Smooth muscle cell (in vitro differentiated cells): ENCODE measurements at regions not wholly inside any gene's neighbourhood (a gene's known extent, or its start where the extent isn't known, plus 50 kb on each side); places are given as distances from the start of the nearest gene placed in this dataset.

ENCODE experiments used
- DNase-seq: peaks from one replicate; lab custom pipeline; 2025; ENCODE audit not compliant: unreplicated experiment; lab: John Stamatoyannopoulos, UW
- H2AFZ ChIP-seq: fragments of 200-600 bp; sonication (generic); 2 replicates; pipeline ENCODE4 v1.6.0; 2016; ENCODE audit warnings: antibody characterized with exemption, low read depth, mild to moderate bottlenecking
- H3F3A ChIP-seq: fragments of 200-600 bp; sonication (generic); 2 replicates; pipeline ENCODE4 v1.6.0; 2017; ENCODE audit warnings: antibody characterized with exemption, low read depth
- H3K27ac ChIP-seq: fragments of 200-600 bp; sonication (generic); 2 replicates; pipeline ENCODE4 v1.5.1; 2016; ENCODE audit warnings: low read depth, mild to moderate bottlenecking
- H3K27me3 ChIP-seq: fragments of 200-600 bp; sonication (generic); 2 replicates; pipeline ENCODE4 v1.6.1; 2016; ENCODE audit warnings: low read depth, mild to moderate bottlenecking
- H3K36me3 ChIP-seq: fragments of 200-600 bp; sonication (generic); 2 replicates; pipeline ENCODE4 v1.5.1; 2016; ENCODE audit warnings: low read depth
- H3K4me1 ChIP-seq: fragments of 200-600 bp; sonication (generic); 2 replicates; pipeline ENCODE4 v1.5.1; 2016; ENCODE audit warnings: low read depth
- H3K4me2 ChIP-seq: fragments of 200-600 bp; sonication (generic); 2 replicates; pipeline ENCODE4 v1.6.0; 2016; ENCODE audit warnings: mild to moderate bottlenecking
- H3K4me3 ChIP-seq: fragments of 200-600 bp; sonication (generic); 2 replicates; pipeline ENCODE4 v1.5.1; 2016; ENCODE audit warnings: mild to moderate bottlenecking
- H3K79me2 ChIP-seq: fragments of 200-600 bp; sonication (generic); 2 replicates; pipeline ENCODE4 v1.6.0; 2016; ENCODE audit warnings: low read depth, mild to moderate bottlenecking
- H3K9ac ChIP-seq: fragments of 200-600 bp; sonication (generic); 2 replicates; pipeline ENCODE4 v1.6.0; 2016; ENCODE audit warnings: low read depth
- H3K9me3 ChIP-seq: fragments of 200-600 bp; sonication (generic); replicated peaks from 2 replicates; pipeline ENCODE4 v1.5.1; 2016; ENCODE audit warnings: low read depth
- H4K20me1 ChIP-seq: fragments of 200-600 bp; sonication (generic); 2 replicates; pipeline ENCODE4 v1.6.0; 2016; ENCODE audit warnings: low read depth
- CTCF ChIP-seq: fragments of 200-600 bp; sonication (generic); IDR thresholded peaks from 2 replicates; pipeline ENCODE4 v1.5.1; 2017; ENCODE audit warnings: borderline replicate concordance, mild to moderate bottlenecking, antibody characterized with exemption; ENCODE audit not compliant: insufficient read depth, poor library complexity, severe bottlenecking
- WGBS: methylation state at CpG from one replicate; pipeline ENCODE4 v1.1.7; 2016; ENCODE audit warnings: low lambda C conversion rate; 5-methylcytosine and 5-hydroxymethylcytosine counted together

- H3K9me3 ChIP-seq: no peaks in the 10 kb centered on the region
- peaks cover 13% of the 10 kb centered on the region for H3F3A ChIP-seq
- no peak overlapping the region for H2AFZ ChIP-seq
- peaks cover 68% of the 10 kb centered on the region for H3K4me1 ChIP-seq
- TF ChIP-seq CTCF: no peak
- peaks cover 68% of the 10 kb centered on the region for H3K79me2 ChIP-seq
- H3K27ac ChIP-seq: peak overlapping the region; percentile 74
- H3K27me3 ChIP-seq: no peaks in the 10 kb centered on the region
- peak overlapping the region; percentile 56 for H3K4me2 ChIP-seq
- no peak overlapping the region for H3K9ac ChIP-seq
- no peak for DNase-seq
- H3K36me3 ChIP-seq: no peaks in the 10 kb centered on the region
- no peak overlapping the region for H3K4me3 ChIP-seq
- 53% methylated on average over 17 of the region's 17 CpGs for WGBS
- H4K20me1 ChIP-seq: peaks cover 4% of the 10 kb centered on the region
These were observed 126.0 kb downstream of the GLI2 start for GRCh38 chr2:120861576-120862191.

- H3F3A ChIP-seq: peaks cover 17% of the 10 kb centered on the region
- H2AFZ ChIP-seq: no peak overlapping the region
- H3K4me2 ChIP-seq: peak overlapping the region; percentile 56
- H4K20me1 ChIP-seq: peaks cover 4% of the 10 kb centered on the region
- peaks cover 71% of the 10 kb centered on the region for H3K4me1 ChIP-seq
- peaks cover 69% of the 10 kb centered on the region for H3K79me2 ChIP-seq
- no peaks in the 10 kb centered on the region for H3K36me3 ChIP-seq
- 65% methylated on average over 18 of the region's 18 CpGs for WGBS
- H3K9me3 ChIP-seq: no peaks in the 10 kb centered on the region
- no peak for DNase-seq
- TF ChIP-seq CTCF: peak; percentile 14
- H3K27ac ChIP-seq: peak overlapping the region; percentile 74
- H3K4me3 ChIP-seq: no peak overlapping the region
- H3K27me3 ChIP-seq: no peaks in the 10 kb centered on the region
- H3K9ac ChIP-seq: peak overlapping the region; percentile 40
These were observed 126.8 kb downstream of the GLI2 start for GRCh38 chr2:120862201-120863060.

- H3K27ac ChIP-seq: peak overlapping the region; percentile 41
- H2AFZ ChIP-seq: no peak overlapping the region
- peaks cover 74% of the 10 kb centered on the region for H3K4me1 ChIP-seq
- H4K20me1 ChIP-seq: peaks cover 4% of the 10 kb centered on the region
- H3K4me2 ChIP-seq: peak overlapping the region; percentile 56
- TF ChIP-seq CTCF: no peak
- H3K36me3 ChIP-seq: no peaks in the 10 kb centered on the region
- H3K9ac ChIP-seq: no peak overlapping the region
- H3K27me3 ChIP-seq: no peaks in the 10 kb centered on the region
- H3K79me2 ChIP-seq: peaks cover 62% of the 10 kb centered on the region
- no peak for DNase-seq
- H3K4me3 ChIP-seq: no peak overlapping the region
- H3F3A ChIP-seq: peaks cover 24% of the 10 kb centered on the region
- H3K9me3 ChIP-seq: no peaks in the 10 kb centered on the region
- WGBS: 80% methylated on average over 9 of the region's 9 CpGs
These were observed 127.5 kb downstream of the GLI2 start for GRCh38 chr2:120863146-120863545.
